GM10266 (cell line): ENCODE measurements at regions not wholly inside any gene's neighbourhood (a gene's known extent, or its start where the extent isn't known, plus 50 kb on each side); places are given as distances from the start of the nearest gene placed in this dataset.

ENCODE experiments used
- DNase-seq: peaks from one replicate; pipeline ENCODE4 v3.0.0; 2012; ENCODE audit errors: extremely low spot score
- CTCF ChIP-seq: IDR thresholded peaks from 2 replicates; pipeline ENCODE4 v1.5.1; 2012; ENCODE audit warnings: mild to moderate bottlenecking, low read depth; ENCODE audit not compliant: control insufficient read depth, insufficient read depth; ENCODE audit errors: missing control alignments

GRCh38 chr10:10318856-10319255, 698.8 kb upstream of the CELF2 start:
- TF ChIP-seq CTCF = no peak
- DNase-seq = no peak

DNA sequence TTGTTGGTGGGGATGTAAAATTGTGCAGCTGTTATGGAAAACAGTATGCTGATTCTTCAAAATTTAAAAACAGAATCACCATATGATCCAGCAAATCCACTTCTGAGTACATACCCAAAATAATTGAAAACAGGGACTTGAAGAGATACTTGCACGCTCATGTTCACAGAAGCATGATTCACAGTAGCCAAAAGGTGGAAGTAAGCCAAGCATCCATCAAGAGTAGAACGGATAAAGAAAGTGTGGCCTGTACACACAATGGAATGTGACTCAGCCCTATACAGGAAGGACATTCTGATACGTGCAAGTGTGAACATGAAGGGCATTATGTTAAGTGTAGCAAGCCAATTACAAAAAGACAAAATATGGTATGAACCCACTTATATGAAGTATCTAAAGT, 696.7 kb upstream of the CELF2 start:
- TF ChIP-seq CTCF = no peak
- DNase-seq = no peak

GRCh38 chr10:10326116-10326515, 691.6 kb upstream of the CELF2 start:
- no peak for DNase-seq
- no peak for TF ChIP-seq CTCF

- DNase-seq = no peak
- TF ChIP-seq CTCF = no peak
These were observed 689.7 kb upstream of the CELF2 start for GRCh38 chr10:10327934-10328333.

- no peak for DNase-seq
- no peak for TF ChIP-seq CTCF
These were observed 687.3 kb upstream of the CELF2 start for GRCh38 chr10:10330418-10330817.

DNA sequence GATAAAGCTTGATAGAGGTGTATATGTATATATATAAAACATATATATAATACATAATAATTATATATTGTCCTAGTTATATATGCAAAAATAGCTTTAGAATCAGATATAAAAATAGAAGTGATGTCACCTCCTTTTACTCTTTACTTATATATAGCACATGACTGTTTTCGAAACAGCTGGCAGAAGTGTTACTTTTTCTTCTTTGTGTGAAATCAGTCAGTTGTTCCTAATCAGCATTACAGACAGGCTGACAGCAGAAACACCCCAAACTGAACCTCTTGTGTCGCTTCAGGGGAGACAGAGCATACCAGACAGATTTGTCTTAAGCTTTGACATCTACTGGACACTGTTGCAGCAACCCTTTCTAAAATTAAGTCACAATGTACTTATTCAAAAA, 684.9 kb upstream of the CELF2 start:
- TF ChIP-seq CTCF = no peak
- DNase-seq = peak; percentile 17

DNA sequence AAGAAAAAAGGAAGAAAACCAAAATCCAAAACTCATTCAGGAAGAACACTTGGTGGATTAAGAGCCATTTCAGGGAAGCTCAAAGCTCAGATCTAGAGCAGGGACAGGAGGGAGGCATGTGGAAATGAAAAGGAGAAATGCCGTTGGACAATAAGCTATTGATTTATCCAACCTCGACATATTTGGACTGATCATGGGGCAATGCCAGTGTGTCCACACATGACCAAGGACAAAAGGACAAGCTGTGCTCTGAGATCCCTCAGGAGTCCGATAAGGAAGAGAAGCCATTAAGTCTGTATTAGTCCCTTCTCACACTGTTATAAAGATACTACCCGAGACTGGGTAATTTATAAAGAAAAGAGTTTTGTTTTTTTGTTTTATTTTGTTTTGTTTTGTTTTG, 684.0 kb upstream of the CELF2 start:
- no peak for TF ChIP-seq CTCF
- no peak for DNase-seq
